WERI-Rb-1 (cell line): ENCODE measurements at regions not wholly inside any gene's neighbourhood (a gene's known extent, or its start where the extent isn't known, plus 50 kb on each side); places are given as distances from the start of the nearest gene placed in this dataset.

Experiments used
- DNase-seq: peaks from one replicate; pipeline ENCODE4 v3.0.0-alpha.2; 2020
- H3K27ac ChIP-seq: fragments of 250-450 bp; sonication (Bioruptor Pico); 2 replicates; pipeline ENCODE4 v1.5.1; 2020; ENCODE audit warnings: mild to moderate bottlenecking, moderate library complexity
- H3K27me3 ChIP-seq: fragments of 250-450 bp; sonication (Bioruptor Pico); 2 replicates; pipeline ENCODE4 v1.5.1; 2021; ENCODE audit warnings: mild to moderate bottlenecking, low read depth, moderate library complexity; ENCODE audit not compliant: insufficient read depth, severe bottlenecking
- H3K36me3 ChIP-seq: fragments of 250-450 bp; sonication (Bioruptor Pico); 2 replicates; pipeline ENCODE4 v1.5.1; 2020; ENCODE audit warnings: mild to moderate bottlenecking, moderate library complexity
- H3K4me3 ChIP-seq: 2 replicates; pipeline ENCODE4 v1.5.1; 2011; ENCODE audit warnings: low read depth, mild to moderate bottlenecking, control low read depth, low read length
- H3K9me3 ChIP-seq: fragments of 250-450 bp; sonication (Bioruptor Pico); 2 replicates; pipeline ENCODE4 v1.5.1; 2021; ENCODE audit warnings: mild to moderate bottlenecking, moderate library complexity; ENCODE audit not compliant: severe bottlenecking
- CTCF ChIP-seq: IDR thresholded peaks from 2 replicates; pipeline ENCODE4 v1.5.1; 2011; ENCODE audit warnings: low read depth, mild to moderate bottlenecking, control low read depth, inconsistent platforms, low read length

GRCh38 chr10:6953271-6953801 is 373.3 kb upstream of the PRKCQ start:
- Histone ChIP-seq H3K36me3 (no peaks in the 10 kb centered on the region), H3K27me3 (no peaks in the 10 kb centered on the region), H3K27ac (no peak overlapping the region), H3K9me3 (no peaks in the 10 kb centered on the region), H3K4me3 (no peak overlapping the region)
- no peak for DNase-seq
- TF ChIP-seq CTCF: no peak

GRCh38 chr10:6951732-6952131 is 371.7 kb upstream of the PRKCQ start:
- no peak overlapping the region for H3K27ac ChIP-seq
- no peaks in the 10 kb centered on the region for H3K36me3 ChIP-seq
- no peak overlapping the region for H3K4me3 ChIP-seq
- no peak for TF ChIP-seq CTCF
- no peaks in the 10 kb centered on the region for H3K9me3 ChIP-seq
- no peak for DNase-seq
- no peaks in the 10 kb centered on the region for H3K27me3 ChIP-seq

- DNase-seq: no peak
- H3K36me3 ChIP-seq: no peaks in the 10 kb centered on the region
- H3K27ac ChIP-seq: no peak overlapping the region
- no peaks in the 10 kb centered on the region for H3K9me3 ChIP-seq
- no peak overlapping the region for H3K4me3 ChIP-seq
- no peak for TF ChIP-seq CTCF
- no peaks in the 10 kb centered on the region for H3K27me3 ChIP-seq
Measured at GRCh38 chr10:6950133-6950532, 370.1 kb upstream of the PRKCQ start.

- Histone ChIP-seq H3K4me3 (no peak overlapping the region), H3K27ac (no peak overlapping the region), H3K9me3 (no peaks in the 10 kb centered on the region), H3K36me3 (no peaks in the 10 kb centered on the region), H3K27me3 (no peaks in the 10 kb centered on the region)
- no peak for DNase-seq
- TF ChIP-seq CTCF: no peak
Measured at GRCh38 chr10:6944436-6944835, 364.4 kb upstream of the PRKCQ start.

- no peak for DNase-seq
- Histone ChIP-seq H3K27me3 (no peaks in the 10 kb centered on the region), H3K36me3 (no peaks in the 10 kb centered on the region), H3K9me3 (no peaks in the 10 kb centered on the region), H3K4me3 (no peak overlapping the region), H3K27ac (no peak overlapping the region)
- TF ChIP-seq CTCF: no peak
Measured at GRCh38 chr10:6938384-6938783, 358.3 kb upstream of the PRKCQ start.

GRCh38 chr10:6936931-6937330 is 356.9 kb upstream of the PRKCQ start:
- Histone ChIP-seq H3K4me3 (no peak overlapping the region), H3K36me3 (no peaks in the 10 kb centered on the region), H3K27ac (no peak overlapping the region), H3K9me3 (no peaks in the 10 kb centered on the region), H3K27me3 (no peaks in the 10 kb centered on the region)
- TF ChIP-seq CTCF: no peak
- DNase-seq: no peak
